ENCODE measurements at regions not wholly inside any gene's neighbourhood (a gene's known extent, or its start where the extent isn't known, plus 50 kb on each side); places are given as distances from the start of the nearest gene placed in this dataset.

GRCh38 chr5:147972076-147972840, 65.9 kb upstream of the C5orf46 start:
- no peak for TF ChIP-seq POLR2A (IDR thresholded peaks at IDR 0.05; ENCODE audit: low read depth, low read length)
- TF ChIP-seq EZH2 (IDR thresholded peaks at IDR 0.05; ENCODE audit: borderline replicate concordance, low read depth, low read length, severe bottlenecking), result no peak

Measured in endothelial cell of umbilical vein (primary cell).